Urinary bladder (tissue), 3 donors: ENCODE measurements at regions not wholly inside any gene's neighbourhood (a gene's known extent, or its start where the extent isn't known, plus 50 kb on each side); places are given as distances from the start of the nearest gene placed in this dataset.

Source experiments
- DNase-seq: peaks from one replicate; pipeline ENCODE4 v3.0.0-alpha.2; 2015; ENCODE audit errors: extremely low spot score
- H3K27ac ChIP-seq: one replicate; pipeline ENCODE4 v1.5.1; 2013; ENCODE audit warnings: low read depth, mild to moderate bottlenecking, moderate library complexity
- H3K36me3 ChIP-seq: one replicate; pipeline ENCODE4 v1.6.1; 2013; ENCODE audit warnings: mild to moderate bottlenecking, moderate library complexity; ENCODE audit not compliant: insufficient read depth
- H3K4me1 ChIP-seq: one replicate; pipeline ENCODE4 v1.6.1; 2013; ENCODE audit warnings: mild to moderate bottlenecking, moderate library complexity; ENCODE audit not compliant: insufficient read depth
- H3K4me3 ChIP-seq: one replicate; pipeline ENCODE4 v1.5.1; 2013; ENCODE audit warnings: low read depth, low read length
- WGBS: extraction: QIAGEN DNeasy Blood & Tissue Kit; methylation state at CpG from one replicate; pipeline ENCODE4 v1.1.7; 2013; 5-methylcytosine and 5-hydroxymethylcytosine counted together
- donor health status: healthy with polysubstance abuse.
- donor health status: healthy.

- WGBS = 53% methylated on average over 10 of the region's 10 CpGs
- Histone ChIP-seq H3K4me3 (no peak overlapping the region), H3K4me1 (no peaks in the 10 kb centered on the region)
Observed at GRCh38 chr13:107450931-107451330, 764.4 kb downstream of the LIG4 start.

GRCh38 chr13:107450431-107450830 is 764.9 kb downstream of the LIG4 start:
- Histone ChIP-seq H3K27ac (no peak overlapping the region), H3K4me3 (no peak overlapping the region), H3K36me3 (no peaks in the 10 kb centered on the region), H3K4me1 (no peaks in the 10 kb centered on the region)
- 76% methylated on average over 6 of the region's 6 CpGs for WGBS
- DNase-seq = no peak

More at GRCh38 chr13:107450931-107451330, 764.4 kb downstream of the LIG4 start:
- Histone ChIP-seq H3K36me3 (no peaks in the 10 kb centered on the region), H3K27ac (no peak overlapping the region)
- no peak for DNase-seq

- Histone ChIP-seq H3K4me3 (no peak overlapping the region), H3K27ac (no peak overlapping the region), H3K4me1 (no peaks in the 10 kb centered on the region), H3K36me3 (no peaks in the 10 kb centered on the region)
- WGBS = 65% methylated on average over 4 of the region's 4 CpGs
- no peak for DNase-seq
Observed at GRCh38 chr13:107447591-107447990, 767.7 kb downstream of the LIG4 start.

GRCh38 chr13:107441279-107441678 is 774.1 kb downstream of the LIG4 start:
- no peak for DNase-seq
- Histone ChIP-seq H3K36me3 (no peaks in the 10 kb centered on the region), H3K4me1 (no peaks in the 10 kb centered on the region), H3K27ac (no peak overlapping the region), H3K4me3 (no peak overlapping the region)
- WGBS = 86% methylated on average over 3 of the region's 3 CpGs

- Histone ChIP-seq H3K27ac (no peak overlapping the region), H3K4me3 (no peak overlapping the region), H3K4me1 (no peaks in the 10 kb centered on the region), H3K36me3 (no peaks in the 10 kb centered on the region)
- no peak for DNase-seq
- 73% methylated on average over 1 of the region's 1 CpG for WGBS
Observed at GRCh38 chr13:107438251-107438650, 777.1 kb downstream of the LIG4 start.

- H3K27ac ChIP-seq = no peak overlapping the region
- no peaks in the 10 kb centered on the region for H3K4me1 ChIP-seq
- no peak overlapping the region for H3K4me3 ChIP-seq
- 73% methylated on average over 4 of the region's 4 CpGs for WGBS
- no peaks in the 10 kb centered on the region for H3K36me3 ChIP-seq
- DNase-seq = no peak
Observed at GRCh38 chr13:107434347-107434746, 781.0 kb downstream of the LIG4 start.

GRCh38 chr13:107427536-107427935 is 787.8 kb downstream of the LIG4 start:
- DNase-seq = no peak
- Histone ChIP-seq H3K4me3 (no peak overlapping the region), H3K27ac (no peak overlapping the region), H3K4me1 (no peaks in the 10 kb centered on the region), H3K36me3 (no peaks in the 10 kb centered on the region)

- no peak for DNase-seq
- Histone ChIP-seq H3K4me3 (no peak overlapping the region), H3K27ac (no peak overlapping the region), H3K4me1 (no peaks in the 10 kb centered on the region), H3K36me3 (no peaks in the 10 kb centered on the region)
- WGBS = 70% methylated on average over 2 of the region's 2 CpGs
Observed at GRCh38 chr13:107422421-107422820, 792.9 kb downstream of the LIG4 start.

- Histone ChIP-seq H3K27ac (no peak overlapping the region), H3K4me3 (no peak overlapping the region), H3K4me1 (no peaks in the 10 kb centered on the region), H3K36me3 (no peaks in the 10 kb centered on the region)
- whole genome bisulfite sequencing = 67% methylated on average over 1 of the region's 1 CpG
- no peak for DNase-seq
Observed at GRCh38 chr13:107421951-107422350, 793.4 kb downstream of the LIG4 start.

GRCh38 chr13:107421028-107421427 is 794.3 kb downstream of the LIG4 start:
- H3K36me3 ChIP-seq = no peaks in the 10 kb centered on the region
- DNase-seq = no peak
- no peak overlapping the region for H3K27ac ChIP-seq
- H3K4me3 ChIP-seq = no peak overlapping the region
- 22% methylated on average over 2 of the region's 2 CpGs for WGBS
- no peaks in the 10 kb centered on the region for H3K4me1 ChIP-seq

- no peak for DNase-seq
- no peak overlapping the region for H3K27ac ChIP-seq
- H3K4me3 ChIP-seq = no peak overlapping the region
Observed at GRCh38 chr13:107413005-107413404, 802.3 kb downstream of the LIG4 start.

GRCh38 chr13:107407074-107407473 is 808.3 kb downstream of the LIG4 start:
- Histone ChIP-seq H3K36me3 (no peaks in the 10 kb centered on the region), H3K27ac (no peak overlapping the region), H3K4me3 (no peak overlapping the region), H3K4me1 (no peaks in the 10 kb centered on the region)
- no peak for DNase-seq
- WGBS = 84% methylated on average over 3 of the region's 3 CpGs

More at GRCh38 chr13:107413005-107413404, 802.3 kb downstream of the LIG4 start:
- no peaks in the 10 kb centered on the region for H3K4me1 ChIP-seq
- H3K36me3 ChIP-seq = no peaks in the 10 kb centered on the region

- 60% methylated on average over 7 of the region's 7 CpGs for WGBS
- no peaks in the 10 kb centered on the region for H3K4me1 ChIP-seq
- no peaks in the 10 kb centered on the region for H3K36me3 ChIP-seq
- H3K27ac ChIP-seq = no peak overlapping the region
- no peak overlapping the region for H3K4me3 ChIP-seq
- no peak for DNase-seq
Observed at GRCh38 chr13:107395927-107396662, 819.2 kb downstream of the LIG4 start.

- Histone ChIP-seq H3K27ac (no peak overlapping the region), H3K36me3 (no peaks in the 10 kb centered on the region), H3K4me3 (no peak overlapping the region), H3K4me1 (no peaks in the 10 kb centered on the region)
- 59% methylated on average over 1 of the region's 1 CpG for WGBS
- no peak for DNase-seq
Observed at GRCh38 chr13:107392205-107392604, 823.1 kb downstream of the LIG4 start.

- Histone ChIP-seq H3K4me1 (no peaks in the 10 kb centered on the region), H3K36me3 (no peaks in the 10 kb centered on the region), H3K4me3 (no peak overlapping the region), H3K27ac (no peak overlapping the region)
- DNase-seq = no peak
- whole genome bisulfite sequencing = 67% methylated on average over 2 of the region's 2 CpGs
Observed at GRCh38 chr13:107387525-107387924, 819.6 kb upstream of the ARGLU1 start.
